Progenitor cell of endocrine pancreas (in vitro differentiated cells): ENCODE measurements at regions not wholly inside any gene's neighbourhood (a gene's known extent, or its start where the extent isn't known, plus 50 kb on each side); places are given as distances from the start of the nearest gene placed in this dataset.
"Not testable (repeated sequence)": the region's sequence is repeated elsewhere in the genome, so short reads cannot be mapped to it uniquely, and the experiment has no call there.

Experiments used
- DNase-seq: peaks from one replicate; pipeline ENCODE4 v3.0.0; 2021; ENCODE audit warnings: low spot score; ENCODE audit not compliant: unreplicated experiment
- H3K27ac Mint-ChIP-seq: 2 replicates; pipeline ENCODE4 v1.8.0; 2021; ENCODE audit warnings: mild to moderate bottlenecking, moderate library complexity, mixed read lengths
- H3K27me3 Mint-ChIP-seq: 2 replicates; pipeline ENCODE4 v1.8.0; 2021; ENCODE audit warnings: mixed read lengths
- H3K36me3 Mint-ChIP-seq: 2 replicates; pipeline ENCODE4 v1.8.0; 2022; ENCODE audit warnings: mixed read lengths; ENCODE audit not compliant: insufficient read depth
- H3K4me1 Mint-ChIP-seq: 2 replicates; pipeline ENCODE4 v1.8.0; 2021; ENCODE audit warnings: low read depth, mixed read lengths
- H3K4me3 Mint-ChIP-seq: 2 replicates; pipeline ENCODE4 v1.8.0; 2021; ENCODE audit warnings: low read depth, mild to moderate bottlenecking, moderate library complexity, mixed read lengths
- H3K9me3 Mint-ChIP-seq: 2 replicates; pipeline ENCODE4 v1.8.0; 2021; ENCODE audit warnings: low read depth, mixed read lengths
- TF ChIP-seq, protein P1 (sequence below): fragments of 200-600 bp; sonication (generic); IDR thresholded peaks from one replicate; pipeline ENCODE4 v1.5.0; 2021; ENCODE audit warnings: antibody characterized with exemption, mild to moderate bottlenecking; ENCODE audit not compliant: unreplicated experiment

- no peaks in the 10 kb centered on the region for H3K36me3 Mint-ChIP-seq
- TF ChIP-seq, protein P1, sequence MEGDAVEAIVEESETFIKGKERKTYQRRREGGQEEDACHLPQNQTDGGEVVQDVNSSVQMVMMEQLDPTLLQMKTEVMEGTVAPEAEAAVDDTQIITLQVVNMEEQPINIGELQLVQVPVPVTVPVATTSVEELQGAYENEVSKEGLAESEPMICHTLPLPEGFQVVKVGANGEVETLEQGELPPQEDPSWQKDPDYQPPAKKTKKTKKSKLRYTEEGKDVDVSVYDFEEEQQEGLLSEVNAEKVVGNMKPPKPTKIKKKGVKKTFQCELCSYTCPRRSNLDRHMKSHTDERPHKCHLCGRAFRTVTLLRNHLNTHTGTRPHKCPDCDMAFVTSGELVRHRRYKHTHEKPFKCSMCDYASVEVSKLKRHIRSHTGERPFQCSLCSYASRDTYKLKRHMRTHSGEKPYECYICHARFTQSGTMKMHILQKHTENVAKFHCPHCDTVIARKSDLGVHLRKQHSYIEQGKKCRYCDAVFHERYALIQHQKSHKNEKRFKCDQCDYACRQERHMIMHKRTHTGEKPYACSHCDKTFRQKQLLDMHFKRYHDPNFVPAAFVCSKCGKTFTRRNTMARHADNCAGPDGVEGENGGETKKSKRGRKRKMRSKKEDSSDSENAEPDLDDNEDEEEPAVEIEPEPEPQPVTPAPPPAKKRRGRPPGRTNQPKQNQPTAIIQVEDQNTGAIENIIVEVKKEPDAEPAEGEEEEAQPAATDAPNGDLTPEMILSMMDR = no peak
- H3K4me1 Mint-ChIP-seq = peaks cover 5% of the 10 kb centered on the region
- no peak for DNase-seq
- H3K4me3 Mint-ChIP-seq = no peak overlapping the region
- no peaks in the 10 kb centered on the region for H3K9me3 Mint-ChIP-seq
- H3K27me3 Mint-ChIP-seq = peaks cover 2% of the 10 kb centered on the region
- no peak overlapping the region for H3K27ac Mint-ChIP-seq
These were observed 409.4 kb upstream of the ADGRB3 start for GRCh38 chr6:68225729-68226128.

DNA sequence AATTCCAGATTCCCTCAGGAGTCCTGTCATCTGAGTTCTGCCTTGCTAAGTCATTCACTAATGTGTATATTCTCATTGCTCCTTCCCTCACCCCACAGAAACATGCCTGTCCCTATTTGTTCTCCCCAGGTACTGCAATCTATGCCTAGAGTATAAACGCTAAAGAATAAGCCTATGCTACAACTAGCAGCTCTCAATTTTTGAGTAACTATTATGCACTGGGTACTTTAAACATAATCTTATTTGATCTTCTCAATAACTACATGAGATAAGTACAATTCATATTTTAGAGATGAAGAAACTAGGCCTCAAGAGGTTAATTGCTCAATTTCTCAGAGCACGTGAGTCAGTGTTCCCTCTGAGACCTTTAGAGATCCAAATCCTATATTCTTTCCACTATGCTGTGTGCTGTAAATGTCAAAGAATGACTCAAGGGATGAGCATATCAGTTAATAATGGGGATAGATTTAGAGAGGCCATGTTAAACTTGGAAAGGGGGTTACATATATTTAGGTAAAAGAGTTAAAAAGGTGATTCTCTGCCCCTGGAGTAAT lies 423.8 kb upstream of the ADGRB3 start:
- H3K4me1 Mint-ChIP-seq = no peaks in the 10 kb centered on the region
- H3K4me3 Mint-ChIP-seq = no peak overlapping the region
- TF ChIP-seq, protein P1 = no peak
- H3K27ac Mint-ChIP-seq = no peak overlapping the region
- H3K27me3 Mint-ChIP-seq = no peaks in the 10 kb centered on the region
- no peak for DNase-seq
- peaks cover 36% of the 10 kb centered on the region for H3K9me3 Mint-ChIP-seq
- H3K36me3 Mint-ChIP-seq = no peaks in the 10 kb centered on the region

- not testable (repeated sequence) for H3K4me1 Mint-ChIP-seq, H3K4me3 Mint-ChIP-seq, H3K27ac Mint-ChIP-seq, H3K36me3 Mint-ChIP-seq, H3K27me3 Mint-ChIP-seq, DNase-seq
- H3K9me3 Mint-ChIP-seq = peaks cover 15% of the 10 kb centered on the region
These were observed 427.5 kb upstream of the ADGRB3 start for GRCh38 chr6:68207612-68208011.

- peaks cover 21% of the 10 kb centered on the region for H3K9me3 Mint-ChIP-seq
- DNase-seq = no peak
- no peaks in the 10 kb centered on the region for H3K27me3 Mint-ChIP-seq
- TF ChIP-seq, protein P1 = no peak
- H3K4me3 Mint-ChIP-seq = no peak overlapping the region
- H3K36me3 Mint-ChIP-seq = no peaks in the 10 kb centered on the region
- no peak overlapping the region for H3K27ac Mint-ChIP-seq
- H3K4me1 Mint-ChIP-seq = no peaks in the 10 kb centered on the region
These were observed 434.2 kb upstream of the ADGRB3 start for GRCh38 chr6:68200929-68201328.

DNA sequence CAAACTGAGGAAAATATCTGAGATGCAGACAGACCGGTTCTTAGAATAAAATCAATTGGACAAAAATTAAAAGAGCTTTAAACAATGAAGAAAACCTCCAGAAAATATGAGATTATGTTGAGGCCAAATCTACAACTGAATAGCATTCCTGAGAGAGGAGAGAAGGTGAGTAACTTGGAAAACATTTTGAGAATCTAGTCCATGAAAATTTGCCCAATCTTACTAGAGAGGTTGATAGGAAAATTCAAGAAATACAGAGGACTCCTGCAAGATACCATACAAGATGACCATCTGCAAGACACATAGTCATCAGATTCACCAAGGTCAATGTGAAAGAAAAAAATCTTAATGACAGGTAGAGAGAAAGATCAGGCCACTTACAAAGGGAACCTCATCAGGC lies 437.7 kb upstream of the ADGRB3 start:
- Mint-ChIP-seq H3K9me3 (peaks cover 21% of the 10 kb centered on the region), H3K4me1 (no peaks in the 10 kb centered on the region), H3K27me3 (no peaks in the 10 kb centered on the region), H3K36me3 (no peaks in the 10 kb centered on the region), H3K27ac (no peak overlapping the region), H3K4me3 (no peak overlapping the region)
- TF ChIP-seq, protein P1 = no peak
- no peak for DNase-seq

- Mint-ChIP-seq H3K27me3 (no peaks in the 10 kb centered on the region), H3K36me3 (no peaks in the 10 kb centered on the region), H3K4me3 (no peak overlapping the region), H3K4me1 (no peaks in the 10 kb centered on the region), H3K9me3 (peaks cover 21% of the 10 kb centered on the region), H3K27ac (no peak overlapping the region)
- TF ChIP-seq, protein P1 = no peak
- DNase-seq = no peak
These were observed 438.4 kb upstream of the ADGRB3 start for GRCh38 chr6:68196645-68197044.

GRCh38 chr6:68195753-68196152 lies 439.3 kb upstream of the ADGRB3 start:
- peaks cover 19% of the 10 kb centered on the region for H3K9me3 Mint-ChIP-seq

More at GRCh38 chr6:68195753-68196152, 439.3 kb upstream of the ADGRB3 start:
- not testable (repeated sequence) for H3K4me3 Mint-ChIP-seq, H3K4me1 Mint-ChIP-seq, DNase-seq, H3K36me3 Mint-ChIP-seq, H3K27ac Mint-ChIP-seq, H3K27me3 Mint-ChIP-seq
